ENCODE measurements at regions not wholly inside any gene's neighbourhood (a gene's known extent, or its start where the extent isn't known, plus 50 kb on each side); places are given as distances from the start of the nearest gene placed in this dataset.

GRCh38 chr12:25746131-25746530, 193.0 kb upstream of the LMNTD1 start:
- TF ChIP-seq, protein P1, sequence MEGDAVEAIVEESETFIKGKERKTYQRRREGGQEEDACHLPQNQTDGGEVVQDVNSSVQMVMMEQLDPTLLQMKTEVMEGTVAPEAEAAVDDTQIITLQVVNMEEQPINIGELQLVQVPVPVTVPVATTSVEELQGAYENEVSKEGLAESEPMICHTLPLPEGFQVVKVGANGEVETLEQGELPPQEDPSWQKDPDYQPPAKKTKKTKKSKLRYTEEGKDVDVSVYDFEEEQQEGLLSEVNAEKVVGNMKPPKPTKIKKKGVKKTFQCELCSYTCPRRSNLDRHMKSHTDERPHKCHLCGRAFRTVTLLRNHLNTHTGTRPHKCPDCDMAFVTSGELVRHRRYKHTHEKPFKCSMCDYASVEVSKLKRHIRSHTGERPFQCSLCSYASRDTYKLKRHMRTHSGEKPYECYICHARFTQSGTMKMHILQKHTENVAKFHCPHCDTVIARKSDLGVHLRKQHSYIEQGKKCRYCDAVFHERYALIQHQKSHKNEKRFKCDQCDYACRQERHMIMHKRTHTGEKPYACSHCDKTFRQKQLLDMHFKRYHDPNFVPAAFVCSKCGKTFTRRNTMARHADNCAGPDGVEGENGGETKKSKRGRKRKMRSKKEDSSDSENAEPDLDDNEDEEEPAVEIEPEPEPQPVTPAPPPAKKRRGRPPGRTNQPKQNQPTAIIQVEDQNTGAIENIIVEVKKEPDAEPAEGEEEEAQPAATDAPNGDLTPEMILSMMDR (IDR thresholded peaks at IDR 0.05): no peak
- no peak for TF ChIP-seq POLR2A (IDR thresholded peaks at IDR 0.05)
